Transverse colon (tissue), 4 donors: ENCODE measurements at regions not wholly inside any gene's neighbourhood (a gene's known extent, or its start where the extent isn't known, plus 50 kb on each side); places are given as distances from the start of the nearest gene placed in this dataset.

ENCODE experiments used
- DNase-seq: peaks from one replicate; pipeline ENCODE4 v3.0.0-alpha.2; 2019
- H3K27ac ChIP-seq, 4 donors: fragments of 200-600 bp; sonication (generic); 2 replicates each; pipeline ENCODE4 v1.5.1; 2016 to 2018; ENCODE audit warnings: inconsistent platforms in 4 of 4
- H3K27me3 ChIP-seq: fragments of 200-600 bp; sonication (generic); 2 replicates; pipeline ENCODE4 v1.5.1; 2017; ENCODE audit warnings: inconsistent platforms
- H3K36me3 ChIP-seq, 4 donors: fragments of 200-600 bp; sonication (generic); 2 replicates each; pipeline ENCODE4 v1.5.1; 2017 to 2019; ENCODE audit warnings: inconsistent platforms in 4 of 4
- H3K4me1 ChIP-seq, 4 donors: fragments of 200-600 bp; sonication (generic); 2 replicates each; pipeline ENCODE4 v1.5.1; 2017 to 2020; ENCODE audit warnings: inconsistent platforms in 4 of 4
- H3K4me3 ChIP-seq, 4 donors: fragments of 200-600 bp; sonication (generic); 1 replicate in 1 of 4; 2 replicates in 3 of 4; pipeline versions ENCODE4 v1.5.1 to v1.6.1; 2017 to 2019; ENCODE audit warnings: inconsistent platforms in 4 of 4
- H3K9me3 ChIP-seq, 2 donors: fragments of 200-600 bp; sonication (generic); 2 replicates each; pipeline ENCODE4 v1.5.1; 2017 to 2019; ENCODE audit warnings: inconsistent platforms in 2 of 2
- EP300 ChIP-seq: sonication (generic); formaldehyde crosslinking; IDR thresholded peaks from one replicate; pipeline ENCODE4 v1.6.1; 2017; ENCODE audit warnings: antibody characterized with exemption, low read depth
- POLR2A ChIP-seq: fragments of 450-650 bp; IDR thresholded peaks from one replicate; pipeline ENCODE4 v1.6.1; 2016; ENCODE audit warnings: antibody characterized with exemption, mild to moderate bottlenecking, moderate library complexity
- POLR2AphosphoS5 ChIP-seq, 3 donors: sonication (generic); formaldehyde crosslinking; IDR thresholded peaks; one replicate each; pipeline ENCODE4 v1.6.1; 2016; ENCODE audit warnings: antibody characterized with exemption in 3 of 3
- whole genome bisulfite sequencing, 2 donors: methylation state at CpG; one replicate each; pipeline ENCODE4 v1.1.5; 2018; ENCODE audit warnings: low coverage in 1 of 2; 5-methylcytosine and 5-hydroxymethylcytosine counted together
- in situ Hi-C, 4 donors: fragments of 200-750 bp; cut with MboI; loops; one replicate each; pipeline versions ENCODE4 v1.15.0 to v1.15.1; 2017; ENCODE audit warnings: low sequenced_read_pairs in 3 of 4, low pct_ligation_motif_present in 1 of 4, low pct_unique_long_range_greater_than_20kb in 1 of 4
- intact Hi-C: fragments of 100-400 bp; cut with DNase I; formaldehyde crosslinking; loops from one replicate; pipeline ENCODE4 v1.15.1; 2023; ENCODE audit warnings: low total_unique reads
- TF ChIP-seq, protein P1 (sequence below), 5 experiments: fragments of 200-600 bp in 3 of 5; fragments of 450-650 bp in 2 of 5; sonication (generic) in 3 of 5; IDR thresholded peaks; 1 replicate in 2 of 5; 2 replicates in 3 of 5; pipeline ENCODE4 v1.5.1; 2016 to 2017; ENCODE audit warnings: antibody characterized with exemption in 5 of 5, inconsistent platforms in 3 of 5, mild to moderate bottlenecking in 2 of 5, moderate library complexity in 1 of 5

DNA sequence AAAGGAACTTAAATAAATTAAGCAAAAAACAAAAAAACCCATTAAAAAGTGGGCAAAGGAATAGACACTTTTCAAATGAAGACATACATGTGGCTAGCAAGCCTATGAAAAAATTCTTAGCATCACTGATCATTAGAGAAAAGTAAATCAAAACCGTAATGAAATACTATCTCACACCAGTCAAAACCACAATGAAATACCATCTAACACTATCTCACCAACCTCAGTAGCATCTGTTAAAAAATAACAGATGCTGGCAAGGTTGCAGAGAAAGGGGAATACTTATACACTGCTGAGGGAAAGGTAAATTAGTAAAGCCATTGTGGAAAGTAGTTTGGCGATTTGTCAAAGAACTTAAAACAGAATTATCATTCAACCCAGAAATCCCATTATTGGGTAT, 381.1 kb downstream of the FLRT2 start:
- Histone ChIP-seq H3K4me1 (no peaks in the 10 kb centered on the region), H3K9me3 (no peaks in the 10 kb centered on the region), H3K4me3 (no peak overlapping the region), H3K36me3 (no peaks in the 10 kb centered on the region), H3K27ac (no peak overlapping the region), H3K27me3 (no peaks in the 10 kb centered on the region)
- DNase-seq, result no peak
- in situ Hi-C loops (no loop called here), intact Hi-C loops (no loop called here)
- WGBS, 2 donors, result 88 to 92% methylated on average over 2 of the region's 2 CpGs
- no peak for TF ChIP-seq EP300
- TF ChIP-seq, protein P1, sequence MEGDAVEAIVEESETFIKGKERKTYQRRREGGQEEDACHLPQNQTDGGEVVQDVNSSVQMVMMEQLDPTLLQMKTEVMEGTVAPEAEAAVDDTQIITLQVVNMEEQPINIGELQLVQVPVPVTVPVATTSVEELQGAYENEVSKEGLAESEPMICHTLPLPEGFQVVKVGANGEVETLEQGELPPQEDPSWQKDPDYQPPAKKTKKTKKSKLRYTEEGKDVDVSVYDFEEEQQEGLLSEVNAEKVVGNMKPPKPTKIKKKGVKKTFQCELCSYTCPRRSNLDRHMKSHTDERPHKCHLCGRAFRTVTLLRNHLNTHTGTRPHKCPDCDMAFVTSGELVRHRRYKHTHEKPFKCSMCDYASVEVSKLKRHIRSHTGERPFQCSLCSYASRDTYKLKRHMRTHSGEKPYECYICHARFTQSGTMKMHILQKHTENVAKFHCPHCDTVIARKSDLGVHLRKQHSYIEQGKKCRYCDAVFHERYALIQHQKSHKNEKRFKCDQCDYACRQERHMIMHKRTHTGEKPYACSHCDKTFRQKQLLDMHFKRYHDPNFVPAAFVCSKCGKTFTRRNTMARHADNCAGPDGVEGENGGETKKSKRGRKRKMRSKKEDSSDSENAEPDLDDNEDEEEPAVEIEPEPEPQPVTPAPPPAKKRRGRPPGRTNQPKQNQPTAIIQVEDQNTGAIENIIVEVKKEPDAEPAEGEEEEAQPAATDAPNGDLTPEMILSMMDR (IDR thresholded peaks at IDR 0.05), result no peak
- TF ChIP-seq POLR2AphosphoS5 (IDR thresholded peaks at IDR 0.05), result no peak
- no peak for TF ChIP-seq POLR2A

GRCh38 chr14:85909581-85909980, 379.6 kb downstream of the FLRT2 start:
- Histone ChIP-seq H3K4me1 (no peaks in the 10 kb centered on the region), H3K36me3 (no peaks in the 10 kb centered on the region), H3K27ac (no peak overlapping the region), H3K27me3 (no peaks in the 10 kb centered on the region), H3K4me3 (no peak overlapping the region), H3K9me3 (no peaks in the 10 kb centered on the region)
- in situ Hi-C loops, result no loop called here
- intact Hi-C loops, result no loop called here
- TF ChIP-seq POLR2AphosphoS5 (IDR thresholded peaks at IDR 0.05), result no peak
- TF ChIP-seq POLR2A, result no peak
- TF ChIP-seq, protein P1 (IDR thresholded peaks at IDR 0.05), result no peak
- no peak for TF ChIP-seq EP300
- no peak for DNase-seq

GRCh38 chr14:85907536-85907935, 377.6 kb downstream of the FLRT2 start:
- Histone ChIP-seq H3K36me3 (no peaks in the 10 kb centered on the region), H3K4me3 (no peak overlapping the region), H3K4me1 (no peaks in the 10 kb centered on the region), H3K27ac (no peak overlapping the region), H3K27me3 (no peaks in the 10 kb centered on the region), H3K9me3 (no peaks in the 10 kb centered on the region)
- in situ Hi-C loops (no loop called here), intact Hi-C loops (no loop called here)
- DNase-seq, result no peak
- WGBS, 2 donors, result 63 to 71% methylated on average over 1 to 2 of the region's 2 CpGs
- TF ChIP-seq EP300, result no peak
- TF ChIP-seq POLR2A, result no peak
- TF ChIP-seq, protein P1 (IDR thresholded peaks at IDR 0.05), result no peak

- Histone ChIP-seq H3K27ac (no peak overlapping the region), H3K9me3 (no peaks in the 10 kb centered on the region), H3K36me3 (no peaks in the 10 kb centered on the region), H3K27me3 (no peaks in the 10 kb centered on the region), H3K4me1 (no peaks in the 10 kb centered on the region), H3K4me3 (no peak overlapping the region)
- intact Hi-C loops (no loop called here), in situ Hi-C loops (no loop called here)
- TF ChIP-seq, protein P1 (IDR thresholded peaks at IDR 0.05), result no peak
- TF ChIP-seq POLR2AphosphoS5 (IDR thresholded peaks at IDR 0.05) (no peak), POLR2A (no peak), EP300 (no peak)
- no peak for DNase-seq
Measured at GRCh38 chr14:85897808-85898207, 367.9 kb downstream of the FLRT2 start.
